Panc1 (cell line): ENCODE measurements at regions not wholly inside any gene's neighbourhood (a gene's known extent, or its start where the extent isn't known, plus 50 kb on each side); places are given as distances from the start of the nearest gene placed in this dataset.

Experiments used
- ATAC-seq: fragments of 200-7000 bp; cut with Tn5 transposase; 2 replicates; pipeline ENCODE4 v1.9.1; 2020; ENCODE audit warnings: mild to moderate bottlenecking, moderate library complexity
- BruUV-seq: library from RNA; stranded (reverse); fragments of 400-500 nt; replicated peaks from 2 replicates; lab custom pipeline; 2021; lab: Mats Ljungman, UMichigan
- CTCF ChIA-PET: fragments of 300-600 bp; sonication (Branson Sonifier 250); formaldehyde crosslinking; loops from one replicate; lab custom pipeline; 2022; ENCODE audit warnings: antibody characterized with exemption; lab: Charles Lee
- POLR2A ChIA-PET: fragments of 300-600 bp; sonication (Branson Sonifier 250); formaldehyde crosslinking; loops from one replicate; lab custom pipeline; 2022; ENCODE audit warnings: antibody characterized with exemption; lab: Charles Lee
- DNase-seq: peaks from one replicate; pipeline ENCODE4 v3.0.0-alpha.2; 2010; ENCODE audit warnings: low read depth, low spot score
- H3K27ac ChIP-seq: 2 replicates; pipeline ENCODE4 v1.5.1; 2011; ENCODE audit warnings: mild to moderate bottlenecking, low read length, inconsistent platforms
- H3K27me3 ChIP-seq: fragments of 200-500 bp; sonication (Bioruptor generic); 2 replicates; pipeline ENCODE4 v1.6.0; 2014; ENCODE audit warnings: low read length, inconsistent platforms; ENCODE audit not compliant: control insufficient read depth, insufficient read depth
- H3K36me3 ChIP-seq: fragments of 200-500 bp; sonication (Bioruptor generic); 2 replicates; pipeline ENCODE4 v1.5.1; 2014; ENCODE audit warnings: inconsistent platforms, mild to moderate bottlenecking, low read length, moderate library complexity; ENCODE audit not compliant: control insufficient read depth, insufficient read depth
- H3K4me1 ChIP-seq: 2 replicates; pipeline ENCODE4 v1.5.1; 2011; ENCODE audit warnings: inconsistent platforms, mild to moderate bottlenecking, low read length, moderate library complexity; ENCODE audit not compliant: control insufficient read depth, insufficient read depth
- H3K4me3 ChIP-seq, 2 experiments: 2 replicates each; pipeline ENCODE4 v1.5.1; 2011 to 2012; ENCODE audit warnings: low read depth in 2 of 2, low read length in 2 of 2, mild to moderate bottlenecking in 2 of 2, inconsistent platforms in 1 of 2, moderate library complexity in 1 of 2
- H3K9me3 ChIP-seq: fragments of 200-500 bp; sonication (Bioruptor generic); 2 replicates; pipeline ENCODE4 v1.5.1; 2014; ENCODE audit warnings: low read depth, mild to moderate bottlenecking, inconsistent platforms, low read length, moderate library complexity; ENCODE audit not compliant: control insufficient read depth, insufficient read depth
- POLR2AphosphoS5 ChIP-seq: IDR thresholded peaks from 2 replicates; pipeline ENCODE4 v1.6.1; 2012; ENCODE audit warnings: mild to moderate bottlenecking, low read depth, low read length, moderate library complexity
- SIN3A ChIP-seq: IDR thresholded peaks from 2 replicates; pipeline ENCODE4 v1.6.1; 2012; ENCODE audit warnings: low read depth, mild to moderate bottlenecking, low read length, moderate library complexity, borderline replicate concordance; ENCODE audit not compliant: insufficient read depth
- TCF7L2 ChIP-seq: IDR thresholded peaks from 2 replicates; pipeline ENCODE4 v1.6.1; 2011; ENCODE audit warnings: mild to moderate bottlenecking, low read depth, low read length, inconsistent platforms
- in situ Hi-C: cut with HindIII; loops from 2 replicates; pipeline ENCODE4 v1.10.0; 2016; ENCODE audit warnings: low sequenced_read_pairs, low pct_unique_long_range_greater_than_20kb
- intact Hi-C: fragments of 100-400 bp; cut with micrococcal nuclease; formaldehyde crosslinking; loops from one replicate; pipeline ENCODE4 v1.10.0; 2022; ENCODE audit not compliant: unreplicated experiment
- TF ChIP-seq, protein P1 (sequence below), 2 experiments: IDR thresholded peaks; 2 replicates each; pipeline ENCODE4 v1.6.1; 2011 to 2012; ENCODE audit warnings: low read depth in 2 of 2, control low read depth in 1 of 2, low read length in 1 of 2, mild to moderate bottlenecking in 1 of 2, moderate library complexity in 1 of 2; ENCODE audit not compliant: insufficient read depth in 1 of 2
- TF ChIP-seq, protein P2 (sequence below): fragments of 450-650 bp; IDR thresholded peaks from 2 replicates; pipeline ENCODE4 v1.5.1; 2017; ENCODE audit warnings: mild to moderate bottlenecking

DNA sequence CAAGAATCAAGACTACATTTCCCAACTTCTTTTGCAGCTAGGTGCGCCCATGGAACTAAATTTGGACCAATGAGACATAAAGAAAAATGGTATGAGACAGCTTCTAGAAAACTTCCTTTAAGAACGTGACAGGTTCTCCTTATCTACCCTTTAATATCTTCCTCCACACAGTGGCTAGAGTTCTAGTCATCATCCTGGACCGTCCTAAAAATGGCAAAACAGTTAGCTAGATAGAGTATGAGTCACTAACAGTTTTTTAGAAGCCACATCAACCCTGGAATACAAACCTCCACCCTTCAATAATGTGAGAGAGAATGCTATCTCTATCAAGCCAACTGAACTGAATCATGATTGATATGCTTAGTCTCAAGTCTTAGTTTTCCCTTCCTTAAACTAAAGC, 267.9 kb upstream of the SLC7A11 start:
- ATAC-seq (no peak), DNase-seq (no peak)
- Histone ChIP-seq H3K36me3 (no peaks in the 10 kb centered on the region), H3K4me1 (no peaks in the 10 kb centered on the region), H3K4me3 (no peak overlapping the region), H3K27ac (no peak overlapping the region), H3K27me3 (no peaks in the 10 kb centered on the region), H3K9me3 (no peaks in the 10 kb centered on the region)
- POLR2A ChIA-PET, result no interaction called here
- TF ChIP-seq, protein P1, sequence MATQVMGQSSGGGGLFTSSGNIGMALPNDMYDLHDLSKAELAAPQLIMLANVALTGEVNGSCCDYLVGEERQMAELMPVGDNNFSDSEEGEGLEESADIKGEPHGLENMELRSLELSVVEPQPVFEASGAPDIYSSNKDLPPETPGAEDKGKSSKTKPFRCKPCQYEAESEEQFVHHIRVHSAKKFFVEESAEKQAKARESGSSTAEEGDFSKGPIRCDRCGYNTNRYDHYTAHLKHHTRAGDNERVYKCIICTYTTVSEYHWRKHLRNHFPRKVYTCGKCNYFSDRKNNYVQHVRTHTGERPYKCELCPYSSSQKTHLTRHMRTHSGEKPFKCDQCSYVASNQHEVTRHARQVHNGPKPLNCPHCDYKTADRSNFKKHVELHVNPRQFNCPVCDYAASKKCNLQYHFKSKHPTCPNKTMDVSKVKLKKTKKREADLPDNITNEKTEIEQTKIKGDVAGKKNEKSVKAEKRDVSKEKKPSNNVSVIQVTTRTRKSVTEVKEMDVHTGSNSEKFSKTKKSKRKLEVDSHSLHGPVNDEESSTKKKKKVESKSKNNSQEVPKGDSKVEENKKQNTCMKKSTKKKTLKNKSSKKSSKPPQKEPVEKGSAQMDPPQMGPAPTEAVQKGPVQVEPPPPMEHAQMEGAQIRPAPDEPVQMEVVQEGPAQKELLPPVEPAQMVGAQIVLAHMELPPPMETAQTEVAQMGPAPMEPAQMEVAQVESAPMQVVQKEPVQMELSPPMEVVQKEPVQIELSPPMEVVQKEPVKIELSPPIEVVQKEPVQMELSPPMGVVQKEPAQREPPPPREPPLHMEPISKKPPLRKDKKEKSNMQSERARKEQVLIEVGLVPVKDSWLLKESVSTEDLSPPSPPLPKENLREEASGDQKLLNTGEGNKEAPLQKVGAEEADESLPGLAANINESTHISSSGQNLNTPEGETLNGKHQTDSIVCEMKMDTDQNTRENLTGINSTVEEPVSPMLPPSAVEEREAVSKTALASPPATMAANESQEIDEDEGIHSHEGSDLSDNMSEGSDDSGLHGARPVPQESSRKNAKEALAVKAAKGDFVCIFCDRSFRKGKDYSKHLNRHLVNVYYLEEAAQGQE (IDR thresholded peaks at IDR 0.05; ENCODE audit: insufficient read depth in 1 of 2, low read depth in 2 of 2, low read length in 1 of 2), result no peak
- no peak for TF ChIP-seq POLR2AphosphoS5
- TF ChIP-seq, protein P2, sequence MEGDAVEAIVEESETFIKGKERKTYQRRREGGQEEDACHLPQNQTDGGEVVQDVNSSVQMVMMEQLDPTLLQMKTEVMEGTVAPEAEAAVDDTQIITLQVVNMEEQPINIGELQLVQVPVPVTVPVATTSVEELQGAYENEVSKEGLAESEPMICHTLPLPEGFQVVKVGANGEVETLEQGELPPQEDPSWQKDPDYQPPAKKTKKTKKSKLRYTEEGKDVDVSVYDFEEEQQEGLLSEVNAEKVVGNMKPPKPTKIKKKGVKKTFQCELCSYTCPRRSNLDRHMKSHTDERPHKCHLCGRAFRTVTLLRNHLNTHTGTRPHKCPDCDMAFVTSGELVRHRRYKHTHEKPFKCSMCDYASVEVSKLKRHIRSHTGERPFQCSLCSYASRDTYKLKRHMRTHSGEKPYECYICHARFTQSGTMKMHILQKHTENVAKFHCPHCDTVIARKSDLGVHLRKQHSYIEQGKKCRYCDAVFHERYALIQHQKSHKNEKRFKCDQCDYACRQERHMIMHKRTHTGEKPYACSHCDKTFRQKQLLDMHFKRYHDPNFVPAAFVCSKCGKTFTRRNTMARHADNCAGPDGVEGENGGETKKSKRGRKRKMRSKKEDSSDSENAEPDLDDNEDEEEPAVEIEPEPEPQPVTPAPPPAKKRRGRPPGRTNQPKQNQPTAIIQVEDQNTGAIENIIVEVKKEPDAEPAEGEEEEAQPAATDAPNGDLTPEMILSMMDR, result no peak
- TF ChIP-seq SIN3A, result no peak
- CTCF ChIA-PET, result no interaction called here
- in situ Hi-C loops, result no loop called here
- no TSS peak for BruUV-seq
- intact Hi-C loops, result no loop called here

DNA sequence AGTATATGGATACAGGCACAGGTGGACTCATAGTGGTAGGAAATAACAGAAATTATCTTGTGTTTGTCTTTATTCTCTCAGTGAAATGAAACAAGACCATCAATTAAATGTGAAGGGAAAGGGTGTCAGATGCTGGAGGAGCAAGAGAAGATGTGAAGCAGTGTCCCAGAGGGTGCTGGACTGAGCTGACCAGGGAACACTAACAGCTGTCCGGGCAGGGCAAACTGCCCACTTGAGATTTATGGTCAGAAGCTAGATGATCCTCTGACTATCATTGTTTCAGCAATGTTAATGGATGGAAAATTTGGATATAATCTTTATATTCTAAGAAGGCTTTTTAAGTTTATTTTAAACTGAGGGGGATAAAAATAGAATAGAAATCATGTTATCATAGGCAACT, 267.2 kb upstream of the SLC7A11 start:
- Histone ChIP-seq H3K9me3 (no peaks in the 10 kb centered on the region), H3K27ac (no peak overlapping the region), H3K27me3 (no peaks in the 10 kb centered on the region), H3K36me3 (no peaks in the 10 kb centered on the region), H3K4me1 (no peaks in the 10 kb centered on the region), H3K4me3 (no peak overlapping the region)
- ChIA-PET POLR2A (no interaction called here), CTCF (no interaction called here)
- in situ Hi-C loops, result no loop called here
- no peak for ATAC-seq
- no peak for TF ChIP-seq TCF7L2
- TF ChIP-seq, protein P2, result no peak
- no peak for TF ChIP-seq SIN3A
- TF ChIP-seq, protein P1 (IDR thresholded peaks at IDR 0.05; ENCODE audit: insufficient read depth in 1 of 2, low read depth in 2 of 2, low read length in 1 of 2), result no peak
- no peak for TF ChIP-seq POLR2AphosphoS5
- no peak for DNase-seq
- intact Hi-C loops, result no loop called here
- BruUV-seq, result no TSS peak
